GM12872 (cell line): ENCODE measurements at regions not wholly inside any gene's neighbourhood (a gene's known extent, or its start where the extent isn't known, plus 50 kb on each side); places are given as distances from the start of the nearest gene placed in this dataset.

Source experiments
- TF ChIP-seq, protein P1 (sequence below): IDR thresholded peaks from 3 replicates; pipeline ENCODE4 v1.5.1; 2011; ENCODE audit warnings: low read depth, mild to moderate bottlenecking, low read length, moderate library complexity; ENCODE audit not compliant: insufficient read depth

DNA sequence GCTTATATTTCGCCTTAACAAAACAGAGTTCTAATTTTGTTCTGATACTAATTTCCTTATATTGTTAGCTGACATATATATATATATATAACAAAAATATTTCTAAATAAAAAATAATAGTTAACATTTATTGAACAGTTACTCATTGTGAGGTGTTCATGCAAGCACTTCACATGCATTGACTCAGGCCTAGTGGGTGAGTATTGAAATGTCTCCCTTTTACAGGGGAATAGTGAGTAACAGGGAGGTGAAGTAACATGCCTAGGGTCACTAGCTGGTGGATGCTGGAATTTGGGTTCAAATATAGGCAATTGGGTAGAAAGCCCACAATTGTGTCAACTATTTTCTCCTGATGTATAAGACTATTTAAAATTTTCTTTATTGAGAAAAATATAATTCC lies 102.6 kb upstream of the ZPLD1 start:
- TF ChIP-seq, protein P1, sequence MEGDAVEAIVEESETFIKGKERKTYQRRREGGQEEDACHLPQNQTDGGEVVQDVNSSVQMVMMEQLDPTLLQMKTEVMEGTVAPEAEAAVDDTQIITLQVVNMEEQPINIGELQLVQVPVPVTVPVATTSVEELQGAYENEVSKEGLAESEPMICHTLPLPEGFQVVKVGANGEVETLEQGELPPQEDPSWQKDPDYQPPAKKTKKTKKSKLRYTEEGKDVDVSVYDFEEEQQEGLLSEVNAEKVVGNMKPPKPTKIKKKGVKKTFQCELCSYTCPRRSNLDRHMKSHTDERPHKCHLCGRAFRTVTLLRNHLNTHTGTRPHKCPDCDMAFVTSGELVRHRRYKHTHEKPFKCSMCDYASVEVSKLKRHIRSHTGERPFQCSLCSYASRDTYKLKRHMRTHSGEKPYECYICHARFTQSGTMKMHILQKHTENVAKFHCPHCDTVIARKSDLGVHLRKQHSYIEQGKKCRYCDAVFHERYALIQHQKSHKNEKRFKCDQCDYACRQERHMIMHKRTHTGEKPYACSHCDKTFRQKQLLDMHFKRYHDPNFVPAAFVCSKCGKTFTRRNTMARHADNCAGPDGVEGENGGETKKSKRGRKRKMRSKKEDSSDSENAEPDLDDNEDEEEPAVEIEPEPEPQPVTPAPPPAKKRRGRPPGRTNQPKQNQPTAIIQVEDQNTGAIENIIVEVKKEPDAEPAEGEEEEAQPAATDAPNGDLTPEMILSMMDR, result no peak

DNA sequence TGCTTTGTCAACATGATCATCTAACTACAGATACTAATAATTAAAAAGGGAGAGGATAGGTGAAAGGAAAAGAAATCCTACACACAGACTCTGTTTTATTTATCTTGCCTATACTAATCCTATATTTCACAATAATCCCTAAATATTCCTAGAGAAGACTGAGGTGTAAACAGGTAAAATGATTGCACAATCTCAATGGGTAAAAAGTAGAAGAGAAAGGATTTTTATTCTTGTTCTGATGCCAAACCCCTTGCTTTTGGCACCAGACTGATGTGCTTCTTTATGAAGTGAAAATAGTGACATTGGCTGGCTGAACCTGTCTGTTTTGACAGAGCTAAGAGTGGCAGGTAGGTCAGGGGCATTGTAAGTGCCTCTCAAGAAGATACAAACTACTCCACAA lies 101.9 kb upstream of the ZPLD1 start:
- TF ChIP-seq, protein P1, result no peak

DNA sequence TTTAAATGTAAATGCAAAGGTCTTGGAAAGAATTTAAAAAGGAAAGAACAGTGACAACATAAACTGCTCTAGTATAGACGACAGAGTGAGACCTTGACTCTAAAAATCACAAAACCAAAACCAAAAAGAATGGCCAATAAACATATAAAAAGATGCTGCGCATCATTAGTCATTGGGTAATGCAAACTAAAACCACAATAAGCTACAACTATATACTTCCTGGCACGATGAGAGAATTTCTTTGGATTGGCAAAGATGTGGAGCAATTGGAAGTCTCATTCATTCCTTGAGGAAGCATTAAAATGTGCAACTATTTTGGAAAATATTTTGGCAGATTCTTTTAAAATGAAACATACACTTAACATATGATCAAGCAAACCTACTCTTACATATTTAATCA lies 98.7 kb upstream of the ZPLD1 start:
- TF ChIP-seq, protein P1, result no peak

DNA sequence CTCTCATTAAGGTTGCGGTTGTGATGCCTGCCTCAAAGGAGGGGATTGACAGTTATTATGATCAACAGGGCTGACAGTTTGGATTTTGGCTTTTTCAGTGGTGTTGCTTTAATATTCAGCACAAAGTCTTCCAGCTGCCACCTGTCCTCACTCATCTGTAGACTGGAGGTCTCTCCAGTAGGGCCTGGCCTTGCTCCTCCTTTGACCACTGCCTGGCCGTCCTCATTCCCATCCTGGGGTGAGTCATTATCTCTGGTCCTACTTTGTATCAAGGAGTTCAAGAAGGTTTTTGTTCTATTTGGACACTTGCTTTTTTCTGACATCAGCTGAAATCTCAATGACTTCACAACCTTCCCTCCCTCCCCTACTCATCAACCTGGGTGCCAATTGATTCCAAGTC lies 95.1 kb upstream of the ZPLD1 start:
- TF ChIP-seq, protein P1, result no peak

DNA sequence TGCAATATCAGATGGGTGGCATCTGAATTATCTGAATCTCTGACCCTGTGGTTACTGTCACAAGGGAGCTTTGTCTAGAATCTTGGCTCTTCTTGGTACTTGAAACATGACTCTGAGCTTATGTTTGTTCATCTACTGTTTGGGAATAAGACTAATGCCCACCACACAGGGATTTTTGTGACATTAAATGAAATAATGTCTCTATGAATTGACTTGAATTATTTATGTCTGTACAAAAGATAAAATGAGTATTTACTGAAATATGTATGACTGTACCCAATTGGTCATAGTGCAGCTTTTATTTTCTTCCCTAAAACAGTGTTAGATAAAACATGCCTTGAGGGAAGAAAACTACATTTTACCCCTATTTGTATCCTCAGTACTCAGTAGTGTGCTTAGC lies 87.9 kb upstream of the ZPLD1 start:
- TF ChIP-seq, protein P1, result no peak

DNA sequence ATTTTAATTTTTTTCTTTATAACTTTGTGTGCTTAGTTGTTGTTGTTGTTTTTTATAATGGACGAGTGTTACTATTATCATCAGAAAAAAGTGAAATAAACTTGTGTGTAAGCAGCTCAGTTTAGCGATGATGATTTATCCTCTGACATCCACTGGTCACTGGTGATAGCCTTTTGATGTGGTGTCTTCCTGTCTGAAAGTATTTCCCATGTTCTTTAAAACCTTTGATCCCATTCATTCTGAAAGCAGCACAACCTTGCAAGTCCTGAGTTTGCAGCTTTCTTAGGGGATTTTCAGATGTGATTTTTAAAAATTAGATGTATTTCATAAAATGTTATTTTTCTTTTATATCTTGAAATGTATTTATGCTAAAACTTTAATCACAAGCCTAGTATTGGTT lies 85.9 kb upstream of the ZPLD1 start:
- TF ChIP-seq, protein P1, result no peak

DNA sequence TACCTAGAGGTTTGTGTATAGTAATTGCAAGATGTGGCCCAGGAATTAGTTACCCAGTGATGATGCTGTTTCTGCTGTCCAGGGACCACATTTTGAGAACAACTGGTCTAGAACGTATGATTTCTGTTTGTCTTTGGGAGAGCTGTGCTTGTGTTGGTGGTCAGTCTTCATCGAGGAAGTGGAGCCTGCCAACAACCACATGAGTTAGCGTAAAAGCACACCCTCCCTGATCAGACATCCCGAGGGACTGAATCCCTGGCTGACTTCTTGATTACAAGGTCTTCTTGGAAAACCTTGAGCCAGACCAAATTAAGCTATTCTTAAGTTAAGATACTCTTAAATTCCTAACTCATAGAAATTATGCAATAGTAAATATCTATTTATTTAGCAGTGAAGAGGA lies 81.7 kb upstream of the ZPLD1 start:
- TF ChIP-seq, protein P1, result no peak

DNA sequence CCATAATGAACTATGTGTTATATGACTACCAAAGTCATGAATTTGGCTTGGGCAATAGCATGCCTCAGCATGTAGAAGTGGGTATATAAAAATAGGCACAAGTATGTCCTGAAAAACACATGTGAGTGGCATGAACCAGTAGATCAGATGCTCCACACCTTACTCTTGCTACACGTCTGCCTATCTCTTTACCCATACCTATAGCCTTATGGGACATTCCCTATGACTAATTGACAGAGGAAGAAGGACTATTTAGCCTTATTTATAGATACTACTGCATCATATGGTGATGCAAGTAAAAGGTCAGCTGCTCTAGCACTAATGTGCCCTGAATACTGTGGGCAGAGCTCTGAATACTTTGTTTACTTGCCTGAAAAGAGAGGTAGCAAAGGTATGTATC lies 81.0 kb upstream of the ZPLD1 start:
- TF ChIP-seq, protein P1, result no peak
